Neuron (in vitro differentiated cells): ENCODE measurements at regions not wholly inside any gene's neighbourhood (a gene's known extent, or its start where the extent isn't known, plus 50 kb on each side); places are given as distances from the start of the nearest gene placed in this dataset.

ENCODE experiments used
- H2AFZ ChIP-seq: one replicate; pipeline ENCODE4 v1.6.1; 2013; ENCODE audit warnings: low read depth, mild to moderate bottlenecking, inconsistent platforms, low read length, moderate library complexity
- H3K27me3 ChIP-seq: one replicate; pipeline ENCODE4 v1.6.1; 2013; ENCODE audit warnings: low read length; ENCODE audit not compliant: insufficient read depth
- H3K36me3 ChIP-seq: one replicate; pipeline ENCODE4 v1.6.1; 2013; ENCODE audit warnings: low read length; ENCODE audit not compliant: insufficient read depth
- H3K4me1 ChIP-seq: one replicate; pipeline ENCODE4 v1.6.1; 2013; ENCODE audit warnings: low read length; ENCODE audit not compliant: insufficient read depth
- H3K4me3 ChIP-seq: 2 replicates; pipeline ENCODE4 v1.5.1; 2013; ENCODE audit warnings: mild to moderate bottlenecking, low read length, moderate library complexity
- H3K9me3 ChIP-seq: one replicate; pipeline ENCODE4 v1.6.1; 2013; ENCODE audit warnings: low read length

DNA sequence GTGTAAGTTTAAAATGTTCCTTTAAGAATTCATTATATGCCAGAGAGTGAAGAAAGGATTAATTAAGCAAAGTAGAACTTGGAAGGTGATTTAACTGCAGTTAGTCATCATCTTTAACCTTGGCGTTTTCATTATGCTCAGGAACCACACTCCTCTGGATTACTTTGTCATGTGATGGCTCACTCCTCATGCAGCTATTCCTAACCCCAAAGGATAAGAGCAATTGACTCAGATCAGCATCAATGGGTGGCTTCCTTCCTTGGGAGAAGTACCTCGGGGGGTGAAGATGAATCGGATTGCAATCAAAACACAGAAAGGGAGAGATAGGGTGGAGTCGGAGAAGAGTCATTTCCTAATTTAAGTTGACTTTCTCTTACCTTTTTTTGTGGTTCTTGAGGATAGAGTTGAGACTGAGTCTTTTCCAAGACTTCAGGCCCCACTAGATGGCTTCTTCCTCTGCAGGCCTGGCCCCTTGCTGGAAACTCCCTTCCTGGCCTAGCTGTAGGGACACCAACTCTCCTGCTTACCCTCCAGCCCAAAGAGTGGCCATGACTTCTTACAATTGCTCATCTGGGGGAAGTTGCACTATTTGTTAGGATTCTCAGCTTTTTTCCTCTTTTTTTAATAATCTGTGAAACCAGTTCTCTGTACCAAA is 238.6 kb upstream of the DDHD1 start:
- H3K36me3 ChIP-seq, result no peaks in the 10 kb centered on the region
- no peaks in the 10 kb centered on the region for H3K4me1 ChIP-seq
- H3K27me3 ChIP-seq, result no peaks in the 10 kb centered on the region
- H3K4me3 ChIP-seq, result no peak overlapping the region
- H3K9me3 ChIP-seq, result peaks cover 2% of the 10 kb centered on the region
- no peak overlapping the region for H2AFZ ChIP-seq

DNA sequence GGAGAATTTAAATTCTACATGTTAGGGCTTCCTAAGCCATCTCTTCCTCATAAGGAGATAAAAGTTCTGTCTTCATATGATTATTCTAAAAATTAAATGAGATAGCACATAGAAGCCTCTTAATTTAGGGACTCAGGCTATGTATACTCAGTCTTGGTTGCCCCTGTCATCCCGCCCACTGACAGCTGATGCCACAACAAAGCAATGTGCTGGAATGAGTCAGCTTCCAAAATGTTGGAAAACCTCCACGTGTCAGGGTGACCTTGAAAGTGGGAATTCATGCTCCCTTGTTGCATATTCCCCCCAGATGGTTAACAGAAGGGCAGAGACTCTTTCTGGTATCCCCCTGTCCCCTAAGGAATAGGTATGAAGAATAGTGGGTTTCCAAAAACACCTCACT is 238.0 kb upstream of the DDHD1 start:
- Histone ChIP-seq H3K9me3 (peaks cover 2% of the 10 kb centered on the region), H3K4me3 (no peak overlapping the region), H3K4me1 (no peaks in the 10 kb centered on the region), H3K27me3 (no peaks in the 10 kb centered on the region), H2AFZ (no peak overlapping the region), H3K36me3 (no peaks in the 10 kb centered on the region)

DNA sequence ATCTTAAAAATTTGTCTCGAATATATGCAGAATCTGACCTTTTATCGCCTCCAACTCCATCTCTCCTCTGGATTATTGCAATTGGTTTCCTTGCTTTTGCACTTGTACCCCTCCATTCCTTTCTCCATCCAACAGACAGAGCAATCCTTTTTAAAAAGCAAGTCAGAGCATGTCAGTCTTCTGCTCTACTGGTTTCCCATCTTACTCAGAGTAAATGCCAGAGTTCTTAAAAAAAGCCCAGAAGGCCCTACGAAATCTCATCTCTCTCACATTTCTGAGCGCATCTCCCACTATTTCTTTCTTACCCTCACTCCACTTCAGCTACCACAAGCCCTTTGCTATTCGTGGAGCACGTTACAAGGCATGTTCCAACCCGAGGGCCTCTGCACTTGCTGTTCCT is 236.9 kb upstream of the DDHD1 start:
- peaks cover under 1% of the 10 kb centered on the region for H3K9me3 ChIP-seq
- H3K4me3 ChIP-seq, result no peak overlapping the region
- H2AFZ ChIP-seq, result no peak overlapping the region
- H3K4me1 ChIP-seq, result no peaks in the 10 kb centered on the region
- no peaks in the 10 kb centered on the region for H3K36me3 ChIP-seq
- H3K27me3 ChIP-seq, result no peaks in the 10 kb centered on the region

DNA sequence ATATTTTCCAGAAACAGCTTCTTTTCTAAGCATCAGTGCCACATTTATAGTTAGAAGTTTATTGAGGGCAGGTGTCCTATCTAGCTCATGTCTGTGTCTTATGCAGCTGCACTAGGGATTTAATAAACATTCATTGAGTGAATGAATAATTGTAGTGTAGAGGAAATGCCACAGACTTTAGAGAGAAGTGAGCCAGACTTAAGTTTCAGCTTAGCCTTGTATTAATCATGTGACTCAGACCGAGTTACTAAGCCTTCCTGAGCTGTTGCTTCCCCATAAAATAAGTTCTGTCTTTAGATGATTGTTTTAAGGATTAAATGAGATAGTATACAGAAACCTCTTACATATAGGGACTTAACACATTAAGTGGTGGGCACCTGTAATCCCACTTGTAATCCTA is 236.1 kb upstream of the DDHD1 start:
- no peaks in the 10 kb centered on the region for H3K36me3 ChIP-seq

DNA sequence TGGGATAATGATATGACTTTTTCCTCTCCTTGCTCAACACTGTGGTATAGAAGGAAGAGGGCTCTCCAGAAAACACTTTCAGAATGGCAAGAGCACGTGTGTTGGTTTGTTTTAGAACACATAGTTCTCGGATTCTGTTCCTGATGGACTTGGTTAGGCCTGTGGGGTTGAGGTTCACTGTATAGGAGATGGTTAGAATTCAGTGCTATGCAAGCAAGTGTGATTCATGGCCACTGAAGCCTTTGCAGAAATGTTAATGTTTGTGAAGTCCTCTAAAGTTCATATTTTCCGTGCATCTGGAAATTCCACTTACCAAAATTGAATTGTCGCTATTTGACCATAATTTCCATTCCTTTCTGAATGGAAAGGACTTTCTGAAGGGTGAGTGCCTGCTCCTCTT is 233.2 kb upstream of the DDHD1 start:
- no peak overlapping the region for H3K4me3 ChIP-seq
- H3K36me3 ChIP-seq, result no peaks in the 10 kb centered on the region
- H3K4me1 ChIP-seq, result no peaks in the 10 kb centered on the region
- H3K27me3 ChIP-seq, result no peaks in the 10 kb centered on the region
- H2AFZ ChIP-seq, result no peak overlapping the region
- no peaks in the 10 kb centered on the region for H3K9me3 ChIP-seq

More for the DNA sequence above, 236.1 kb upstream of the DDHD1 start:
- Histone ChIP-seq H3K9me3 (no peaks in the 10 kb centered on the region), H3K4me3 (no peak overlapping the region), H3K4me1 (no peaks in the 10 kb centered on the region), H3K27me3 (no peaks in the 10 kb centered on the region), H2AFZ (no peak overlapping the region)

DNA sequence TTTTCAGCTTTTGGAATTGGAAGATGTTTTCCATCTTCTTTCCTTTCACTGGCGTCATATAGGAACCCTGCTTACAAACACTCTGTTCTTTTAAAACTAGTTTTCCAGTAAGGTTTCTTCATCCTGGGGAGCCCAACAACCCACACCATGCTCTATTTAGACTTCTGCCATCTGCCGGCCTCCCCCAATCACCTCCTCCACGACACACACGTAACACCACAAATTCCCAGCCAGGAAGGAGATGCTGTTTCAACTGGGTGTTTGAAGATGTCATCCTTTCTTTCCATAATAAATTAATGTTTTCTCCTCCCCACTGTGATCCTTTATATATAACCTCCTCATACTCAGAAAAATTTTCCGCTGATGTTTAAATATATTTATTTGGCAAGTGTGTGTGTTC is 231.4 kb upstream of the DDHD1 start:
- H2AFZ ChIP-seq, result no peak overlapping the region
- H3K27me3 ChIP-seq, result no peaks in the 10 kb centered on the region
- no peak overlapping the region for H3K4me3 ChIP-seq
- H3K4me1 ChIP-seq, result no peaks in the 10 kb centered on the region
- no peaks in the 10 kb centered on the region for H3K36me3 ChIP-seq
- peaks cover 2% of the 10 kb centered on the region for H3K9me3 ChIP-seq

DNA sequence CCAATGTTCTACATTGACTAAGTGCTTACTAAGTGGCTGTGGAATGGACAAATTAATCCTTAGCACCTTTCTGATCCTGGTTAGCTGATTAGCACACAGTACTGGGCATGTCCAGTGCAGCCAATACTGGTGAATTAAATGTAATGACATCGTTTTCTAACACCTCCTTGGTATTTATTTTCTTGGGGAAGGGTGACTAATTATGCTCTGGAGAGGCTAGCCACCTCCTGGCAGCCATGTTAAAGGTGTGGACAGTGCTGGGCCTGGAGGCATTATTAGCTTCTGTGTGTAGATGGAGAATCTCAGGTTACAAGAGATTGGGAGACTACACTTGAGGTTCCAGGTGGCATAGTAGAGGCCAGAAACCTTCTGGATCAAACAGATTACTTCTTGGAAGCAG is 230.9 kb upstream of the DDHD1 start:
- Histone ChIP-seq H3K36me3 (no peaks in the 10 kb centered on the region), H2AFZ (no peak overlapping the region)

DNA sequence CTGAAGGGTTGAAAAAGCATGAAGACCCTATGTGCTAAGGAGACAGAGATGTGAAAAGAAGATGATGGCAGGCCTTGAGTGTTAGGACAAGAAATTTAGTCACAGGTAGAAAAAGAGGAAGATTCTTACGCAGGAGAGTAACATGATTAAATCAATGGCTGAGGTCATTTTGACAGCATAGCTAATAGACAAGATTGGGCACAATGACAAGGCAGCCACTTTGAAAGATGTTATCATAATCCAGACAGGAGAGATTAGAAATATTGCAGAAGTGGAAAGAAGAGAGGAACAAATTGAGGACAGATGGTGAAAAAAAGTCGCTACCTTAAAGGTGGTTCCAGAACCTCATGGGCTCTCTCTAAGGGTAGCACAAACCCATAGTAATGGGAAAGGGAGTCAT is 228.8 kb upstream of the DDHD1 start:
- no peaks in the 10 kb centered on the region for H3K36me3 ChIP-seq
- peaks cover 2% of the 10 kb centered on the region for H3K9me3 ChIP-seq
- H2AFZ ChIP-seq, result no peak overlapping the region
- no peaks in the 10 kb centered on the region for H3K27me3 ChIP-seq
- no peaks in the 10 kb centered on the region for H3K4me1 ChIP-seq
- H3K4me3 ChIP-seq, result no peak overlapping the region

More for the DNA sequence above, 230.9 kb upstream of the DDHD1 start:
- Histone ChIP-seq H3K4me3 (no peak overlapping the region), H3K4me1 (no peaks in the 10 kb centered on the region), H3K27me3 (no peaks in the 10 kb centered on the region), H3K9me3 (peaks cover 2% of the 10 kb centered on the region)

DNA sequence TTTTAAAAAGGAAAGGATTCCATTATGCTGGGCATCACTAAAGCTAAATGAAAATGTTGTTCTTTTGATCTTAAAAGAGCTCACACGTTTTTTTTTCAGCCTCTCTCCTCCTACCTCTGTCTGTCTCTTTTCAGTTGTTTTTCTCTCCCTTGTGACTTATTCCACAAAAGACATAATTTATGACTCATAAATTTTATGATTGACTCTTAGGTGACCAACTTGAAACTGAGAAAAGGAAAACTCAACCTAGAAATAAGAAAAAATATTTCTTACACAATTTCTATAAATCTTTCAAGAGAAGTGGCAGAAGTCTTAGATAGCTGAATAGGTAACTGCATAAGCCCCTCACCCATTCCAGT is 227.7 kb upstream of the DDHD1 start:
- H3K4me1 ChIP-seq, result no peaks in the 10 kb centered on the region
- no peaks in the 10 kb centered on the region for H3K27me3 ChIP-seq
- H3K4me3 ChIP-seq, result no peak overlapping the region
- H3K9me3 ChIP-seq, result peaks cover 2% of the 10 kb centered on the region
- no peaks in the 10 kb centered on the region for H3K36me3 ChIP-seq
- no peak overlapping the region for H2AFZ ChIP-seq

DNA sequence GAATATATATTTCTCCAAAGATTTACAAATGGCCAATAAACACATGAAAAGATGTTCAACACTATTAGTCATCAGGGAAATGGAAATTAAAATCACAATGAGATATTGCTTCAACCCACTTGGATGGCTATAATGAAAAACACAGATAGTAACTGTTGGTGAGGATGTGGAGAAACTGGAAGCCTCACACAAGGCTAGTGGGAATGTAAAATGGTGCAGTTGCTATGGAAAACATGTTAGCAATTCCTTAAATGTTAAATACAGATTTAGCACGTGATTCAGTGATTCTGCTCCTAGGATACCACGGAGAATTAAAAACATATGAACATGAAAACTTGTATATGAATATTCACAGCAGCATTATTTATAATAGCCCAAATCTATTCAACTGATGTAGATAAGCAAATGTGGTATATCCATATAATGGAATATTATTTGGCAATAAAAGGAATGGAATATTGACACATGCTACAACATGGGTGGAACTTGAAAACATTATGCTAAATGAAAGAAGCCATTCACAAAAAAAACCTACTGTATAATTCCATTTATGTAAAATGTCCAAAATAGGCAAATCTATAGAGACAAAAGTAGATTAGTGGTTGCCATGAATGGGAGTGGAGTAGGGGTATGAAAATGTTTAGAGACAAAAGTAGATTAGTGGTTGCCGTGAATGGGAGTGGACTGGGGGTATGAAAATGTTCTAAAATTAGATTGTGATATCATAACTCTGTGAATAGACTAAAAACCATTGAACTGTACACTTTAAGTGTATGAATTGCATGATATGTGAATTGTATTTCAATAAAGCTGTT is 227.1 kb upstream of the DDHD1 start:
- H3K9me3 ChIP-seq, result peaks cover 2% of the 10 kb centered on the region
- no peaks in the 10 kb centered on the region for H3K27me3 ChIP-seq

DNA sequence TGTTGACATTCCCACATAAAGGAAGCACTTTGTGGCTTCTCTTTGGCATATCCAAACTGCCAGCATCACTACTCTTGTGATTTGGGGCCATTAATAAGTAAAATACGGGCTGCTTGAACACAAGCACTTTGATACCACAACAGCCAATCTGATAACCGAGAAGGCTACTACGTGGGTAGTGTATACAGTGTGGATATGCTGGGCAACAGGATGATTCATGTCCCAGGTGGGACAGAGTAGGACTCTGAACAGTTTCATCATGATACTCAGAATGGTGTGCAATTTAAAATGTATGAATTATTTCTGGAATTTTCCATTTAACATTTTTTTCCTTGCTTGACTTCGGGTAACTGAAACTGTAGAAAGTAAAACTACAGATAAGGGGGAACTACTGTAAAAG is 225.0 kb upstream of the DDHD1 start:
- H3K9me3 ChIP-seq, result peaks cover 2% of the 10 kb centered on the region
- no peaks in the 10 kb centered on the region for H3K27me3 ChIP-seq
- no peak overlapping the region for H3K4me3 ChIP-seq
- H3K4me1 ChIP-seq, result no peaks in the 10 kb centered on the region
- no peak overlapping the region for H2AFZ ChIP-seq
- H3K36me3 ChIP-seq, result no peaks in the 10 kb centered on the region

More for the DNA sequence above, 227.1 kb upstream of the DDHD1 start:
- Histone ChIP-seq H2AFZ (no peak overlapping the region), H3K4me3 (no peak overlapping the region), H3K36me3 (no peaks in the 10 kb centered on the region), H3K4me1 (no peaks in the 10 kb centered on the region)

DNA sequence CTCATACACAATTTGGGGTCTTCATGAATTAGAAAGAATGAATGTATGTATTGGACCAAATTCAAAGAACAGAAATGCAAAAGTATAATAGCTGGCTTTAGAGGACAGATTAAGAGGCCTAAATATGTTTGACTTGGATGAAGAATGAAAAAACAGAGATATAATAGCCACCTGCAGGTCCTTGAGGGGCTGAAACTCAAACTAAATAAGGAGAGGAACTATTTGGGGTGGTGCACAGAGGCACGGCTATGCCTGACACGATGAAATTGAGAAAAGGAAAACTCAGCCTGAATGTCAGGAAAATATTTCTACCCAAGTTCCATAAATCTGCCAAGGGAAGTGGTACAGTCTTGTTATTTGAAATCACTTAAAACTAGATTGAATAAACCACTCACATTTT is 222.9 kb upstream of the DDHD1 start:
- Histone ChIP-seq H3K4me3 (no peak overlapping the region), H3K27me3 (no peaks in the 10 kb centered on the region), H3K9me3 (peaks cover under 1% of the 10 kb centered on the region), H2AFZ (no peak overlapping the region), H3K4me1 (no peaks in the 10 kb centered on the region), H3K36me3 (no peaks in the 10 kb centered on the region)

DNA sequence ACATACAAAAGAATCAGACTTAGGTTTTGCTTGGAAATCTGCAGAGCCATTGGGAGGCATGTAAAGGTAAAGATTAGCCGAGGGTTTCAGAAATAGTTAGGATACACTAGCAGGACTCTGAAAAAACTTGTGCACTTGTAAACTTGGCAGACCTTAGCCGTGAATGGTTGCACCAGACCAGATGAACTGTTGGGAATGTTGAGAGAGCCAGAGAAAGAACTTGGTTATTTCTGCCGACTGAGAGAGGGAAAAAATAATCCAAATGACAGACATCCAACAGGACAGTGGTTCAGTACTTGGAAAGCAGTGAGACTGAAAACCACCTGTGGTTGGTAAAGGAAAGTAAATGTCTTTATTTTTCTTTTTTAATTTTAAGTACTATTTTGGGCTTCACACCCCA is 222.5 kb upstream of the DDHD1 start:
- no peaks in the 10 kb centered on the region for H3K9me3 ChIP-seq
- no peak overlapping the region for H2AFZ ChIP-seq
- H3K36me3 ChIP-seq, result no peaks in the 10 kb centered on the region
- H3K27me3 ChIP-seq, result no peaks in the 10 kb centered on the region
- no peaks in the 10 kb centered on the region for H3K4me1 ChIP-seq
- H3K4me3 ChIP-seq, result no peak overlapping the region
